ENCODE measurements at regions not wholly inside any gene's neighbourhood (a gene's known extent, or its start where the extent isn't known, plus 50 kb on each side); places are given as distances from the start of the nearest gene placed in this dataset.
"Not testable (repeated sequence)": the region's sequence is repeated elsewhere in the genome, so short reads cannot be mapped to it uniquely, and the experiment has no call there.

- no peak for DNase-seq (ENCODE audit: low spot score)
- in situ Hi-C loops (cut with HindIII; ENCODE audit: low sequenced_read_pairs): no loop called here
Observed at GRCh38 chr6:125570526-125570925, 178.9 kb upstream of the HEY2 start.

- in situ Hi-C loops (cut with HindIII; ENCODE audit: low sequenced_read_pairs): no loop called here
Observed at GRCh38 chr6:125571207-125571755, 178.2 kb upstream of the HEY2 start.

GRCh38 chr6:125574604-125575003 is 174.8 kb upstream of the HEY2 start:
- in situ Hi-C loops (cut with HindIII; ENCODE audit: low sequenced_read_pairs): no loop called here

More at GRCh38 chr6:125571207-125571755, 178.2 kb upstream of the HEY2 start:
- DNase-seq (ENCODE audit: low spot score): no peak

GRCh38 chr6:125577124-125577662 is 172.2 kb upstream of the HEY2 start:
- in situ Hi-C loops (cut with HindIII; ENCODE audit: low sequenced_read_pairs): no loop called here
- no peak for DNase-seq (ENCODE audit: low spot score)

More at GRCh38 chr6:125574604-125575003, 174.8 kb upstream of the HEY2 start:
- peak; percentile 84 for DNase-seq (ENCODE audit: low spot score)

- DNase-seq (ENCODE audit: low spot score): peak; percentile 25
- in situ Hi-C loops (cut with HindIII; ENCODE audit: low sequenced_read_pairs): no loop called here
Observed at GRCh38 chr6:125584468-125584939, 164.9 kb upstream of the HEY2 start.

- no peak for DNase-seq (ENCODE audit: low spot score)
- in situ Hi-C loops (cut with HindIII; ENCODE audit: low sequenced_read_pairs): no loop called here
Observed at GRCh38 chr6:125585470-125585869, 164.0 kb upstream of the HEY2 start.

- no peak for DNase-seq (ENCODE audit: low spot score)
- in situ Hi-C loops (cut with HindIII; ENCODE audit: low sequenced_read_pairs): no loop called here
Observed at GRCh38 chr6:125586074-125586473, 163.4 kb upstream of the HEY2 start.

- in situ Hi-C loops (cut with HindIII; ENCODE audit: low sequenced_read_pairs): no loop called here
- DNase-seq (ENCODE audit: low spot score): no peak
Observed at GRCh38 chr6:125586605-125587004, 162.8 kb upstream of the HEY2 start.

GRCh38 chr6:125587666-125588632 is 161.5 kb upstream of the HEY2 start:
- DNase-seq (ENCODE audit: low spot score): no peak
- in situ Hi-C loops (cut with HindIII; ENCODE audit: low sequenced_read_pairs): no loop called here

- in situ Hi-C loops (cut with HindIII; ENCODE audit: low sequenced_read_pairs); DNase-seq (ENCODE audit: low spot score): not testable (repeated sequence)
Observed at GRCh38 chr6:125591796-125592195, 157.6 kb upstream of the HEY2 start.

GRCh38 chr6:125593746-125594145 is 155.7 kb upstream of the HEY2 start:
- DNase-seq (ENCODE audit: low spot score): no peak
- in situ Hi-C loops (cut with HindIII; ENCODE audit: low sequenced_read_pairs): no loop called here

- in situ Hi-C loops (cut with HindIII; ENCODE audit: low sequenced_read_pairs): no loop called here
Observed at GRCh38 chr6:125596020-125596419, 153.4 kb upstream of the HEY2 start.

GRCh38 chr6:125597411-125598253 is 151.8 kb upstream of the HEY2 start:
- in situ Hi-C loops (cut with HindIII; ENCODE audit: low sequenced_read_pairs): no loop called here
- DNase-seq (ENCODE audit: low spot score): no peak

More at GRCh38 chr6:125596020-125596419, 153.4 kb upstream of the HEY2 start:
- no peak for DNase-seq (ENCODE audit: low spot score)

GRCh38 chr6:125598422-125598821 is 151.0 kb upstream of the HEY2 start:
- in situ Hi-C loops (cut with HindIII; ENCODE audit: low sequenced_read_pairs): no loop called here
- no peak for DNase-seq (ENCODE audit: low spot score)

GRCh38 chr6:125604257-125604656 is 145.2 kb upstream of the HEY2 start:
- in situ Hi-C loops (cut with HindIII; ENCODE audit: low sequenced_read_pairs): no loop called here
- DNase-seq (ENCODE audit: low spot score): no peak

GRCh38 chr6:125611573-125612344 is 137.7 kb upstream of the HEY2 start:
- no peak for DNase-seq (ENCODE audit: low spot score)
- in situ Hi-C loops (cut with HindIII; ENCODE audit: low sequenced_read_pairs): no loop called here

GRCh38 chr6:125612345-125612846 is 137.0 kb upstream of the HEY2 start:
- in situ Hi-C loops (cut with HindIII; ENCODE audit: low sequenced_read_pairs): no loop called here
- DNase-seq (ENCODE audit: low spot score): no peak

GRCh38 chr6:125618629-125619028 is 130.8 kb upstream of the HEY2 start:
- in situ Hi-C loops (cut with HindIII; ENCODE audit: low sequenced_read_pairs): no loop called here
- no peak for DNase-seq (ENCODE audit: low spot score)

Data from G401 (cell line).